Suprapubic skin (tissue), 4 donors: ENCODE measurements at regions not wholly inside any gene's neighbourhood (a gene's known extent, or its start where the extent isn't known, plus 50 kb on each side); places are given as distances from the start of the nearest gene placed in this dataset.

ENCODE experiments used
- EP300 ChIP-seq: sonication (generic); formaldehyde crosslinking; IDR thresholded peaks from one replicate; pipeline ENCODE4 v1.6.1; 2017; ENCODE audit warnings: antibody characterized with exemption
- POLR2A ChIP-seq, 2 donors: fragments of 450-650 bp; IDR thresholded peaks; one replicate each; pipeline ENCODE4 v1.6.1; 2017; ENCODE audit warnings: antibody characterized with exemption in 2 of 2, mild to moderate bottlenecking in 2 of 2, moderate library complexity in 2 of 2
- POLR2AphosphoS5 ChIP-seq, 3 donors: sonication (generic); formaldehyde crosslinking; IDR thresholded peaks; one replicate each; pipeline ENCODE4 v1.6.1; 2017; ENCODE audit warnings: antibody characterized with exemption in 3 of 3
- TF ChIP-seq, protein P1 (sequence below), 2 donors: fragments of 200-600 bp in 1 of 2; fragments of 450-650 bp in 1 of 2; sonication (generic) in 1 of 2; IDR thresholded peaks; one replicate each; pipeline ENCODE4 v1.5.1; 2016 to 2019; ENCODE audit warnings: antibody characterized with exemption in 2 of 2, mild to moderate bottlenecking in 1 of 2, moderate library complexity in 1 of 2

DNA sequence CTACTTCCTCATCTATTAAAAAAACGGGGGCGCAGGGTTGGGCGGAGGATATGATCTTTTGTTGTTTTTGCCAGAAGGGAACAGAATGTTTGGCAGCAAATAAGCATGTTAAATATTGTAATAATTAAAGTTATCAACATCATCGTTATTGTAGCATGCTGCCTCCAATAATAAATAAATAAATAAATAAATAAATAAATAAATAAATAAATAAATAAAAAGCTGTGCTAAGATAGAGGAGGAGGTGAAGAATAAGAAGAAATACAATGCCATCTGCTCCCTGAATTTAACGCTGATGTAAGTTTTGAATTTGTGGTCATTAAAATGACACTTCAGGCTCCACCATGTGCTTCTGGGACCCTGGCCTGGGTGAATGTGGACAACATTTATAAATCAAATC, 508.0 kb upstream of the TNC start:
- TF ChIP-seq POLR2A (IDR thresholded peaks at IDR 0.05) (no peak), POLR2AphosphoS5 (IDR thresholded peaks at IDR 0.05) (no peak), EP300 (no peak)
- TF ChIP-seq, protein P1, sequence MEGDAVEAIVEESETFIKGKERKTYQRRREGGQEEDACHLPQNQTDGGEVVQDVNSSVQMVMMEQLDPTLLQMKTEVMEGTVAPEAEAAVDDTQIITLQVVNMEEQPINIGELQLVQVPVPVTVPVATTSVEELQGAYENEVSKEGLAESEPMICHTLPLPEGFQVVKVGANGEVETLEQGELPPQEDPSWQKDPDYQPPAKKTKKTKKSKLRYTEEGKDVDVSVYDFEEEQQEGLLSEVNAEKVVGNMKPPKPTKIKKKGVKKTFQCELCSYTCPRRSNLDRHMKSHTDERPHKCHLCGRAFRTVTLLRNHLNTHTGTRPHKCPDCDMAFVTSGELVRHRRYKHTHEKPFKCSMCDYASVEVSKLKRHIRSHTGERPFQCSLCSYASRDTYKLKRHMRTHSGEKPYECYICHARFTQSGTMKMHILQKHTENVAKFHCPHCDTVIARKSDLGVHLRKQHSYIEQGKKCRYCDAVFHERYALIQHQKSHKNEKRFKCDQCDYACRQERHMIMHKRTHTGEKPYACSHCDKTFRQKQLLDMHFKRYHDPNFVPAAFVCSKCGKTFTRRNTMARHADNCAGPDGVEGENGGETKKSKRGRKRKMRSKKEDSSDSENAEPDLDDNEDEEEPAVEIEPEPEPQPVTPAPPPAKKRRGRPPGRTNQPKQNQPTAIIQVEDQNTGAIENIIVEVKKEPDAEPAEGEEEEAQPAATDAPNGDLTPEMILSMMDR (IDR thresholded peaks at IDR 0.05): no peak
